ENCODE measurements at regions not wholly inside any gene's neighbourhood (a gene's known extent, or its start where the extent isn't known, plus 50 kb on each side); places are given as distances from the start of the nearest gene placed in this dataset.

GRCh38 chr6:152905551-152906299 is 77.1 kb downstream of the FBXO5 start:
- no peak for DNase-seq

- no peak for DNase-seq
These were observed 73.6 kb downstream of the FBXO5 start for GRCh38 chr6:152909241-152909640.

- no peak for DNase-seq
These were observed 66.8 kb downstream of the FBXO5 start for GRCh38 chr6:152916035-152916434.

- DNase-seq = no peak
These were observed 63.9 kb downstream of the FBXO5 start for GRCh38 chr6:152918991-152919390.

- DNase-seq = no peak
These were observed 62.8 kb downstream of the FBXO5 start for GRCh38 chr6:152920016-152920415.
